Renal pelvis (tissue), 1 donor: ENCODE measurements at regions not wholly inside any gene's neighbourhood (a gene's known extent, or its start where the extent isn't known, plus 50 kb on each side); places are given as distances from the start of the nearest gene placed in this dataset.

Experiments used
- DNase-seq: peaks from one replicate; pipeline ENCODE4 v3.0.0-alpha.2; 2013

DNA sequence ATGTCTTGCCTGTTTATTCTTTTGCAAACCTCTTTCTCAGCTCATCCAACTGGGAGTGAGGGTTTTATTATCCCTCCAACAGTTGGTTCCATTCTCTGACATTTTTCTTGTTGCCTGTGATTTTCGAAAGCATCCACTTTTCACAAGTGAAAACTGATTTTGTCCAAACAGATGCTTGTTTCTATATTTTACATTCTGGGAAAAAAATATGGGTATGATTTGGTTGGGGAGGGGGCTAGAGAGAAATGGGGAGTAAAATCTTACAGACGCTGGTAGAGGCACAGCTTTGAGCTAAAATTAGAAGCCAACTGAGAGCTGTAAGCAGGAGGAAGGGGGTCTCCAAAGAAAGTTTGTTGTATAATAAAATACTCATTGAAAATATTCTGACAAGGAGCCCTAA lies 745.3 kb upstream of the CELF4 start:
- no peak for DNase-seq

- DNase-seq: no peak
These were observed 742.3 kb upstream of the CELF4 start for GRCh38 chr18:38307914-38308313.

DNA sequence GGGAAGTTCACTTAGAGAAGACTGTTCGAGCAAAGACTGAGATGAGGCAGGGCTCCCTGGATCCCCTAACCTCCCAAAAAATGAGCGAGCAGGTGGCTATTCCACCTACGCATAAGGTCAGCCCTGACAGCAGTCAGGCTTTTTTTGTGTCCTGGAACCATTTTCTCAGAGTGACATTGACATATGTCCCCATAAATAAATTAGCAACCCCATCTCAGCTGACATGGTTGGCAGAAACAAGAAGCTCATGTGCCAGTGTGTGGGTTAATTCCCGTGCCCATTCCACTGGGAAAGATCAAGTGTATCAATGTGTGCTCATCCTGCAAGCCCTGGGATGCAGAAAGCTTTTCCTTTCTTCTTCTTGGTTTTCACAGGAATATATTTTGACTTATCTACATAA lies 740.4 kb upstream of the CELF4 start:
- DNase-seq: no peak

- no peak for DNase-seq
These were observed 736.0 kb upstream of the CELF4 start for GRCh38 chr18:38301621-38302020.

GRCh38 chr18:38297910-38298309 lies 732.3 kb upstream of the CELF4 start:
- no peak for DNase-seq

DNA sequence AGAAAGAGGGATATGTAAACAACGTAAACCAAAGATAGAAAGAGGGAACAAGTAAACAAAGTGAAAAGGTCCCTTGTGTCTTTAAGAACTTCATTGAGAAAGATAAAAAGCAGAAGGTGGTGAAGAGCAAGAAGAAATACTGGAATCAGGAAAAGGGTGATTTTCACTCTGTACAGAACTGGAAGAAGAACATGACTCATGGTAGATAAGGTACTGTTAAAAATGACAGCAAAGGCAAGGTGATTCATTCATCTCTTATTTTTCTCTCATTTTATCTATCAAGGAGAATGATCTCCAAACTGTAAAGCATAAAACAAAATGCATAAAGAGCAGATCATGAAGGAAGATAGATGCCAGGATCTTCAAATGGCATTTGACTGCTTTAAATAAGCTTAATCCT lies 724.6 kb upstream of the CELF4 start:
- DNase-seq: no peak

GRCh38 chr18:38284972-38285371 lies 719.4 kb upstream of the CELF4 start:
- no peak for DNase-seq

DNA sequence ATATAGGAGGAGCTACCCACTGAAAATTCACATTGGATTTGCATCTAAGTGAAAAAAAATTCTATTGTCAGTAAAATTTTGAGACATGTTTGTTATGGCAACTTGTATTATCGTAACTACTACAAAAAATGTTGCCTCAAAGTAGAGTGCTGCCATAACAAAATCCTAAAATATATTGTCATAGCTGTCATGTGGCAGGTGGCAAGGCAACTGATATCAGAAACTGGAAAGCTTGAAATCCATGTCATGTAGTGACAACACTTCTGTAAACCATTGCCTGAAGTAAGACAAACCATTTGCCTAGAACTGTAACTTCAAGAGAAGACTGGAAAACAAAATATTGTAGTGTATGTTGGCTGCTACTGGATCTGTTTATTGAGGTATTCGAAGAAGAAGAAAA lies 697.5 kb upstream of the CELF4 start:
- DNase-seq: no peak

DNA sequence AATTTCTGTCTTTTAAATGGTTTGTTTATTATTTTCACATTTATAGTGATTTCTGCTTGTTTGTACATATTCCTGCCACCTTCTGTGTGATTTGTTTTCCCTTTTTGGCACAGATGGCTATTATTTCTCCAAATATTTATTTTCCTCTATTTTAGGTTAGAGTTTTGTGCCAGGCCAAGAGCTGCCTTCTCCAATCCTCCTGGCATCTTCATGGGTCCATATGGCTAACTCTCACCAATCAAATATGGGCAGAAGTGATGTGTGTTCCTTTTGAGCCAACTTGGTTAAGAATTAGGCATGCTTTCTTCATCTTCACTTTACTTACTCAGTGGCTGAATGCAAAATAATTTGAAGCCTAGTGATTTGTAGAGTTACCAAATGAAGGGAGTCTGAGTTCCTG lies 697.1 kb upstream of the CELF4 start:
- no peak for DNase-seq

DNA sequence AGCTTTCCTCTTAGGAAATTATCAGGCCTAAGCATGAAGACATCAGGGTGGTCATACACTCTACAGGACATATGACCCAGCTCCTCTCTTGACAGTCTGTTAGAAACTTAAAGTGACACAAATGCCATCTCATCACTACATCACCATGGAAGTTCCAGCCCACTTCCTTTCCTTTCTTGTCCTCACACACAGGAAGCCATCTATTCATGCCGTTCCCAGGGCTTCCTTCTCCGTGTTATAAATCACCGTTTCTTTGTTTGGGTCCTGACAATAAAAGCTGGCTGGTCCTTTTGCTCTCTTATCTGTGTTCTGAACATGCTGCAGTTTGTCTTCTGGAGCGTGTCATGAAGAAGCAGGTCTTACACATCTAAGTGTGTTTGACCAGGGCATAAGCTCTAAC lies 692.1 kb upstream of the CELF4 start:
- no peak for DNase-seq

- no peak for DNase-seq
These were observed 690.8 kb upstream of the CELF4 start for GRCh38 chr18:38256366-38256765.

GRCh38 chr18:38250971-38251370 lies 685.4 kb upstream of the CELF4 start:
- no peak for DNase-seq

DNA sequence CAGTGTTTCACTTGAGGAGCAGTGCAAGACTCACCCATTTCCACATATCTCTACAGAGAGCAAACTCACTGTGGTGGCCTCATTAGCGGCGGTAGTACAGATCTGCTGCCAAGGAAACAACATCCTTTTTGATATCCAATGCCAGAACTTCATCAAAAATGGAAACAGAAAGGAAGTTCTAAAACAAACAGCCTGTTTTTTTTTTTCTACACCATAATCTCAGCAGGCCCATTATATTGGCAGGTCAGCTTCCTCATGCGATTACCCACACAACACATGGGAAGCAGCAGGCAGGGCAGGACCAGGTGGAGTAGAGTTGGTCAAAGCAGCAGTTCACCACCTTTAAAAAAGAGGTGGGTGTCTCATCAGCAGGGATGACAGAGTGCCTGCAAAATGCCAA lies 678.9 kb upstream of the CELF4 start:
- no peak for DNase-seq

DNA sequence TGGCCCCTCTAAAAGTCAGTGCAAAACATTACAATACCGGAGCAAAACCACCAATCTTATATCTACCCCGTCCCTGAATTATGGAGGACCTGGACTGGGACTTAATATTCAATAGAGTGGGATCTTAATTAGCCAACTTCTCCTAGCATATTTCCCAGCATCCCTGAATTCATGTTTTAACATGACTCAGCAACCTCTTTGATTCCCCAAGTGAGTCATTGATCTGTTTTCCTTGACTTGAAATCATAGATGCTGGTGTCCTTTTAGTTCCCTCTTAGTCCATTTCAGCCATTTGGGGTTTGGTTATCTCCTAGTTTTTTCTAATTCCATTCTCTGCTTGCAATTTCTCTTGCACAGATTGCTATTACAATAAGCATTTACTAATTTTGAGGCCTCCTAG lies 677.7 kb upstream of the CELF4 start:
- no peak for DNase-seq

- DNase-seq: no peak
These were observed 676.1 kb upstream of the CELF4 start for GRCh38 chr18:38241736-38242135.

GRCh38 chr18:38241216-38241615 lies 675.6 kb upstream of the CELF4 start:
- DNase-seq: no peak

DNA sequence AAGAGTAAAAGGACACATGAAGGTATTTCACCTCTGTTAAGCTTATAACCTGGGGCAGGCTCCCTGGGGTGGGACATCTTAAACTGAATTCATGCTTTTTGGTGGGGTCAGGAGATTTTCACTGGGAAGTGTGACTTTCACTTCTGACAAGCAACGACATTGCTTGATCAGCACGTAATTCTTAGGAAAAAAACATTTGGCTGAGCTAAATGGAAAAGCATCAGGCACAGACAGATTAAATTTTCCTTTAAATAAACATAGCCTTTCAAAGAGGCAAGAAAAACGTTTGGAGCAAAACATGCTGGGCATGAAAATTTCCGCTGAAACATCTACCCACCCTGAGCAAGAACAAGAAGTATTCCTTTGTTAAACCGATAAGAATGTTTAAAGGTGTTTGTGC lies 674.0 kb upstream of the CELF4 start:
- no peak for DNase-seq

DNA sequence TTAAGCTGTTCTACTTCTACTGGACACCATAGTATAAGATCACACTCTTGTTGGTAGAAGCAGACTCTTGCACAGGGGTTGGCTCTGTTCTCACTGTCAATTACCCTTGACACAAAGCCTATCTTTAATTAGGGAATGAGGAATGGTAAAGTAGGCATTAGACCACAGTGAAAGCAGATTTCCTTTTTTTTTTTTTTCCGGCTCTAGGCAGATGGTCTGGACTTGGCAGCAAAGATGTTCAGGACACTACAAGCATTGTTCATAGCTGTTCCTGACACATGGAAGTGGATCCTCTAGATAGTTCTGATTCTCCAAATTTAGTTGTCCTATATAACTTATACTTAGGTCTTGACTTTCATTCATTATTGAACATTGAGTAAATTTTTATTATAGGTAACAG lies 672.2 kb upstream of the CELF4 start:
- no peak for DNase-seq

DNA sequence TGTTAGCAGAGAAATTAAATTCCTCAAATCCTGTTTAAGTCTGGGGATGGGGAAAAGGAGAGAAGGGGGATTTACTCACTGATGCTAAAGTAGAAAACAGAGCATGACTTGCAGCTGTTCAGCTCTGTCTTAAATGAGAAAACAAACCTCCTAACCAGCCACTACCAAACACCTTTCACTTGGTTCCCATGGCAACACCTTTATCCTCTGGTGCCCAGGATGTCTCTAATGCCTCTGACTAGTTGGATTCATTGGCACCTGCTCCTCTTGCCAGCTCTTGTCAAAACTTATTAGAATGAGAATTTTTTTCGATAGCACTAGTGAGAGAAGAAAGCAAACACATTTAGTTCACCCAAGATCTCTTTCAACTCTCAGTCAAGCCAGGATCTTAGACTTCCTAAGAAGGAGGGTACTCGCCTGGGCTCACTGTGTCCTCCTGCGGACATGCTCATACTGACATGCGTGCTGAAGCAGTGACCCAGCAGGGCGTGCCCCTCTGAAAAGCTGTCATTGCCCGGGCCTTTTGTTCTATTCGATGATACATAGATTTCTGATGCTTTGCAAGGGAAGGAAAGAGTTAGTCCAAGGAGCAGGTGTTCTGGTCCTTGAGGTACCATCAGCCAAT lies 656.0 kb upstream of the CELF4 start:
- DNase-seq: no peak

DNA sequence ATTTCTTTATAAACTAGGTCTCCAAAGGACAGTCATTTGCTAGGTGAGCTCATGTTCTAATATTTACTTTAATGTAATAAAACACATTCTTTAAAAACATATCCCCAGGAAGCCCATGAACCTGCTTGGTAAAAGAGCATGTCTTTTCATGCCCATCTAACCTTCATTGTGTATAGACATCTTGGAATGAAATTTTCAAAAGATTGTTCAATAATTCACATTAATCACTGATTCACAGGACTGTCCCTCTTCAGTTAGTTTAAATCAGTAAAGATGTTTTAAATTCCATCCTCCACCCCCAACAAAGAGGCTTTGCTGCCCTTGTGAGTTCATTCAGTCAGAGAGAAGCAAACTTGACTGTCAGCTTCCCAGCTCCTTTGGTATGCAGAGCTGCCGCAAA lies 633.4 kb upstream of the CELF4 start:
- no peak for DNase-seq

- DNase-seq: no peak
These were observed 632.9 kb upstream of the CELF4 start for GRCh38 chr18:38198526-38198925.

DNA sequence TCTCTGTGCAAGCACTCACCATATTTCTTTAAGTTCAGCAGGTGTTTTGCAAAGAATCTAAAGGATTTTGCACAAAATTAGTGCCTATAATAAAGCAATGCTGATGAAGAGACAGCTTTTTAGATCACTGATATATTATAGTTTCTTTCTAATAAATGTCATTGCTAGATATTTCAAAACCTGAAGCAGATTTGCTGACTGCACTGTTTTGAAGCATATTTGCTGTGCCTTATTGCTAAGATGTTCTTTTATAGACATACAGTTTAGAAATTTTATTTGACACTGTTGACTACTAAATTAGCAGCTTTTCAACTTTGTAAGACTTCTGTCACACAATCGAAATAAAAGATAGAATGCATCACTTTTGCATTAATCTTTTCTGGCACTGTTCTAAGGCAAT lies 620.9 kb upstream of the CELF4 start:
- DNase-seq: no peak

DNA sequence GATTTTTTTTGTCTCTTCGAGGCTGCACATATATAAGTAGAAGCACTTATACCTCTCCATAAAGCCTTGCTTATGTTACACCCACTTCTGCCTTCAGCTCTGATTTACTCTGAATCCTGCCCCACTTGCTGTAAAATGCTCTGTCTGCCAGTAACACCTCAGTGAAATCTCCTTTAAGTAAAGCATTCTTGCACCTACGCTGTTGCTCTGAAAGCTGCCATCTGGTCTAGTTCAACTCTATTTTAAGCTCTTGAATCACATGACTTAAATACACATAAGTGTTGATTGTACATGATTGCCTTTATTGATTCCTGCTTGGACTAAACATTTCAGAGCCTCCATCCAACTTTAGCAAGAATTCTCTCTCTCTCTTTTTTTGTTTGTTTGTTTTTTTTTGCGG lies 609.0 kb upstream of the CELF4 start:
- no peak for DNase-seq

- no peak for DNase-seq
These were observed 608.6 kb upstream of the CELF4 start for GRCh38 chr18:38174173-38174572.

- no peak for DNase-seq
These were observed 605.2 kb upstream of the CELF4 start for GRCh38 chr18:38170845-38171244.
